ENCODE measurements at regions not wholly inside any gene's neighbourhood (a gene's known extent, or its start where the extent isn't known, plus 50 kb on each side); places are given as distances from the start of the nearest gene placed in this dataset.

DNA sequence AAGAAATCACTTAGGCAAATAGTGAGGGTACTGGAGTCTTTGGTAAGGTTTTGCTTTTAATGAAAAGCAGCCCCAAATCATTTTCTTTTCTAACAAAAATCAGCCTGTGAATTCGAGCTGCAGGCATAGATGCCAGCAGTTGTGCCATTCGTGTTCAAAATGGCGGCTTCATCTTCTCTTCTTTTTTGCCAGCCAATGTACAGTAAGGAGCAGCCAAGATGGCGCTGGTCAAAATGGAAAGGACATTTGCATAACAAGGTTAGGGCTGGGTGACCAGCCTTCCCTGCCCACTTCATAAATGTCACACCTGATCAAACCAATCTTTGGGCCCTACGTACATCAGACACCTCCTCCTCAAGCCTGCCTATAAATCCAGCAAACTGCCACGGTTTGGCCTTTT lies 100.2 kb upstream of the RGS1 start:
- TF ChIP-seq, protein P1, sequence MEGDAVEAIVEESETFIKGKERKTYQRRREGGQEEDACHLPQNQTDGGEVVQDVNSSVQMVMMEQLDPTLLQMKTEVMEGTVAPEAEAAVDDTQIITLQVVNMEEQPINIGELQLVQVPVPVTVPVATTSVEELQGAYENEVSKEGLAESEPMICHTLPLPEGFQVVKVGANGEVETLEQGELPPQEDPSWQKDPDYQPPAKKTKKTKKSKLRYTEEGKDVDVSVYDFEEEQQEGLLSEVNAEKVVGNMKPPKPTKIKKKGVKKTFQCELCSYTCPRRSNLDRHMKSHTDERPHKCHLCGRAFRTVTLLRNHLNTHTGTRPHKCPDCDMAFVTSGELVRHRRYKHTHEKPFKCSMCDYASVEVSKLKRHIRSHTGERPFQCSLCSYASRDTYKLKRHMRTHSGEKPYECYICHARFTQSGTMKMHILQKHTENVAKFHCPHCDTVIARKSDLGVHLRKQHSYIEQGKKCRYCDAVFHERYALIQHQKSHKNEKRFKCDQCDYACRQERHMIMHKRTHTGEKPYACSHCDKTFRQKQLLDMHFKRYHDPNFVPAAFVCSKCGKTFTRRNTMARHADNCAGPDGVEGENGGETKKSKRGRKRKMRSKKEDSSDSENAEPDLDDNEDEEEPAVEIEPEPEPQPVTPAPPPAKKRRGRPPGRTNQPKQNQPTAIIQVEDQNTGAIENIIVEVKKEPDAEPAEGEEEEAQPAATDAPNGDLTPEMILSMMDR (conservative IDR thresholded peaks at IDR 0.05; ENCODE audit: low read depth, low read length): no peak

DNA sequence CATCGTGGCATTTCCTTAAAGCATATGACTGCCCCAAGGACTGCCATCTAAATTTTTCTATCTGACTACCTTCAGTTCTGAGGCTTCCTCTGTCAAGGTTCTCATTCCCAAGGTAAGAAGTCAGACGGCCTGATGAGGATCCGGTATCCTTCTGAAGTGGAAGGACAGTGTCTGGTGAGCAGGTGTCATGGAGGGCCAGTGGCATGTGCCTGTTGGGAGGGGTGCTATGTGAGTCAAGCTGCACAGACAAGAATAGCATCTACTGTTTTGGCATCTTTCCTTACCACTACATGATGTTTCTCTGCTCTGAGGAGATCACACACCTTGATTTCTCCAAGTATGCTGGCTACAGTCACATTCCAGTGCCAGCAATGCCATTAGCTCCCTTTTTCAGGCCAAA lies 99.6 kb upstream of the RGS1 start:
- TF ChIP-seq, protein P1 (conservative IDR thresholded peaks at IDR 0.05; ENCODE audit: low read depth, low read length): no peak
- no peak for DNase-seq (ENCODE audit: low read depth)
- H3K4me3 ChIP-seq (ENCODE audit: low read depth, low read length): no peak overlapping the region

More for the DNA sequence above, 100.2 kb upstream of the RGS1 start:
- no peak for DNase-seq (ENCODE audit: low read depth)
- no peak overlapping the region for H3K4me3 ChIP-seq (ENCODE audit: low read depth, low read length)

DNA sequence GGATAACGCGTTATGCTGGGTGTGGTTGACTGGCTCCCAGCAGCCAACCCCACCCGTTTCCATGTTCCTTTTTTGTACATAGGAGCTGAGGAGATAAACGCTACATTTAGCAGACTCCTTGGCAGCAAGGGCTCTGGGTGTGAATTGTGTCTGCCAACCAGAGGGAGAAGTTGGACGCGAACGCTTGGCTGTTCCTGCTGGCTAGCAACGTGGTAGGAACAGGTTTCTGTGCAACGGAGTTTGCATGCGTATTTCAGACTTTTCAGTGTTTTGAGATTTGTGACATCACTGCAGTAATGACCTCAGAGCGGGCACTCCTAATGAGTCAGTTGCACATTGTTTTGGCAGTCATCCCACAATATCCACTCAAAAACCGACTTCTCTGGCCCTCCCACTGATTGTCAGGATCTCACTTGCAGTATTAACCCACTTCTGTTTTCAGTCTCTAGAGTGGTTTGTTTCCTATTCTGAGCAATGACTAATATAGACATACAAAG lies 98.7 kb upstream of the RGS1 start:
- no peak overlapping the region for H3K4me3 ChIP-seq (ENCODE audit: low read depth, low read length)
- TF ChIP-seq, protein P1 (conservative IDR thresholded peaks at IDR 0.05; ENCODE audit: low read depth, low read length): no peak
- DNase-seq (ENCODE audit: low read depth): peak; percentile 83

DNA sequence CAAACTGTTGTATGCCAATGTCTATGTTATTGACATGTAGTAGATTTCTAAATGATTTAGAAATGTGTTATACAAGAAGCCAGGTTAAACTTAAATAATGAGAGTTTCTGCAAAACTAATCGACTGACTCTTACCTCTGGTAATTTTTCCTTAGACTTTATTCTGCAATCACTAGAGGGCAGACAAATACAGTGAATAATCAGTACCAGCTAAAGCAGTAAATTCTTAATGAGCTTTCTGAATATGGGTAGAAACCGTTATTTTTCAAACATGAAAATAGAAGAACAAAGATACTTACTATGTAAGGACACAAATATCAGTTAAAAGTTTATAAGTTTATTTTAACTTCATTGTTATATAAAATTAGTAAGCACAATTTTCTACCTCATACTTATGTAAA lies 97.9 kb upstream of the RGS1 start:
- no peak overlapping the region for H3K4me3 ChIP-seq (ENCODE audit: low read depth, low read length)
- TF ChIP-seq, protein P1 (conservative IDR thresholded peaks at IDR 0.05; ENCODE audit: low read depth, low read length): peak; percentile 57
- DNase-seq (ENCODE audit: low read depth): peak; percentile 76

DNA sequence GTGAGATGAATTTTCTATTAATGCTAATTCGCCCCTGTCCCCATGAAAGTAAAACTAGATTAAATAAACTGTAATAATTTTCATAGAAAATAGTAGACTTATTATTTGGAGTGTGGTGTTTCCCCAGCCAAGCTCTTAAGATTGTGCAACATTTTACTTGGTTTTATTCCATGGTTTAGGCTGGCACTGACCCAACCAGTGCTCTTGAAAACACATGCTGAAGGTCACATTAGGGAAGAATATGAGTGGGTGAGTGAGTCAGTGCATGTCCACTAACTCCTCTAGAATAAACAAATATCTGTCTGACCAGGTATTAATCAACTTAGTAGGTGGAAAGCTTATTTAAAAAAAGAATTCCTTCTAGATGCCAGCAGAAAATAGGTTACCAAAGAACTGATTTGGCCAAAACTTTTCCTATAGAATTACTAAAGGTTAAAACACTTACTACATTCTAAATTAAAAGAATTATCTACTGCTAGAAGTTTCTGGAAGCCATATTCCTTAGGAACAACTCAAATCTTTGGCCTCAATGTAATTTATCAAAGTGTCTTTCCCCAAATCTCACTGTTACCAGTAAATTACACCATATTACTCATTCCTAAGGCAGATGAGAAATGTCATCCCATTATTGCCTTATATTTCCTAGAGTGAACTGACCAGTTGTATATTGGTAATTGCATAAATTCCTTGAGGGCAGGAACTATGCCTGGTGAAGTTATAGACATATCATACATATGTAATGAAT lies 89.7 kb upstream of the RGS1 start:
- TF ChIP-seq, protein P1 (conservative IDR thresholded peaks at IDR 0.05; ENCODE audit: low read depth, low read length): no peak
- DNase-seq (ENCODE audit: low read depth): peak; percentile 99
- no peak overlapping the region for H3K4me3 ChIP-seq (ENCODE audit: low read depth, low read length)

DNA sequence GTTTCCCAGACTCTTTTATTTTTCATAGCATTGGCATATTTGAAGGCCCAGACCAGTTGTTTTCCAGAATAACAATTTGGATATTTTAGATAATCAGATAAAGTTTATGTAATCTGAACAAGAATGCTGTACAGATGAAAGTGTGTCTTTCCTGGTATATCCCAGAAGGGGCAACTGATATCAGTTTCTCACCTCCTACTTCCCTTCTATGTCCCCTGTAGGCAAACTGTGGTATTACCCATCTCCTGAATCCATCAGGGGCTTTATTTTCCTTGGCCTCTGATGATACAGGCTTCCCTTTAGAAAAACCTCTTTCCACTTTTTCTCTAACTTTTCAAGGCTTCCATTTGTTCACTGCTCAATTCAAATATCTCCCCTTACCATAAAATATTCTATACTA lies 87.5 kb upstream of the RGS1 start:
- no peak overlapping the region for H3K4me3 ChIP-seq (ENCODE audit: low read depth, low read length)
- no peak for DNase-seq (ENCODE audit: low read depth)
- TF ChIP-seq, protein P1 (conservative IDR thresholded peaks at IDR 0.05; ENCODE audit: low read depth, low read length): no peak

DNA sequence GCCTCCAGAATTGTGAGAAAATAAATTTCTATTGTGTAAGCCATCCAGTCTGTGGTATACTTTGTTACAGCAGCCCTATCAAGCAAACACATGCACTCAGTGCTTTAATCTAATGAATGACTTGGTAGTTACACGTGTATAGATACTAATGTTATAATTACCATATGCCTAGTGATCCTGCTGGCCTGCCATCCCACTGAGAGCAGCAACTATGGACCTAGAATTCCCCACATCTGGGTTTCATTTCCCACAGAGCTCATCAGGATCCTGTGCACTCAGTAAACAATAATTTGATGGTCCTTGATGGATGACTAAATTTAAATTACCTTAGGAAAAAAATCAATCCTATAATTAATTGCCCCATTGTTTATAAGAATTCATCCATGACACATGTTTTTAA lies 86.5 kb upstream of the RGS1 start:
- DNase-seq (ENCODE audit: low read depth): no peak
- TF ChIP-seq, protein P1 (conservative IDR thresholded peaks at IDR 0.05; ENCODE audit: low read depth, low read length): no peak
- no peak overlapping the region for H3K4me3 ChIP-seq (ENCODE audit: low read depth, low read length)
